KBM-7 (cell line): ENCODE measurements at regions not wholly inside any gene's neighbourhood (a gene's known extent, or its start where the extent isn't known, plus 50 kb on each side); places are given as distances from the start of the nearest gene placed in this dataset.
"Not testable (repeated sequence)": the region's sequence is repeated elsewhere in the genome, so short reads cannot be mapped to it uniquely, and the experiment has no call there.

ENCODE experiments used
- DNase-seq: peaks from one replicate; pipeline ENCODE4 v3.0.0-alpha.2; 2015
- in situ Hi-C: fragments of 300-500 bp; cut with MboI; formaldehyde crosslinking; loops from 2 replicates; pipeline ENCODE4 v1.14.3; 2020; ENCODE audit warnings: low sequenced_read_pairs, low pct_unique_long_range_greater_than_20kb, mixed read lengths

GRCh38 chr14:89743828-89744227, 210.7 kb downstream of the EFCAB11 start:
- no peak for DNase-seq
- in situ Hi-C loops: no loop called here

GRCh38 chr14:89740241-89740640, 214.3 kb downstream of the EFCAB11 start:
- no peak for DNase-seq
- in situ Hi-C loops: no loop called here

GRCh38 chr14:89736881-89737280, 217.6 kb downstream of the EFCAB11 start:
- in situ Hi-C loops: no loop called here
- DNase-seq: no peak

GRCh38 chr14:89731396-89731933, 223.1 kb downstream of the EFCAB11 start:
- DNase-seq: no peak
- in situ Hi-C loops: no loop called here

- peak; percentile 29 for DNase-seq
- in situ Hi-C loops: no loop called here
Observed at GRCh38 chr14:89730687-89731086, 223.8 kb downstream of the EFCAB11 start.

- in situ Hi-C loops: no loop called here
- no peak for DNase-seq
Observed at GRCh38 chr14:89728964-89729363, 225.6 kb downstream of the EFCAB11 start.

- DNase-seq, in situ Hi-C loops: not testable (repeated sequence)
Observed at GRCh38 chr14:89726226-89726625, 228.3 kb downstream of the EFCAB11 start.

- DNase-seq: peak; percentile 74
- in situ Hi-C loops: no loop called here
Observed at GRCh38 chr14:89724628-89724960, 229.9 kb downstream of the EFCAB11 start.

GRCh38 chr14:89723930-89724627, 230.5 kb downstream of the EFCAB11 start:
- no peak for DNase-seq
- in situ Hi-C loops: no loop called here

GRCh38 chr14:89721956-89722355, 232.6 kb downstream of the EFCAB11 start:
- in situ Hi-C loops: no loop called here

GRCh38 chr14:89720741-89721729, 233.5 kb downstream of the EFCAB11 start:
- DNase-seq: peak; percentile 93

More at GRCh38 chr14:89721956-89722355, 232.6 kb downstream of the EFCAB11 start:
- no peak for DNase-seq

GRCh38 chr14:89720076-89720687, 234.3 kb downstream of the EFCAB11 start:
- in situ Hi-C loops: no loop called here
- DNase-seq: no peak

More at GRCh38 chr14:89720741-89721729, 233.5 kb downstream of the EFCAB11 start:
- in situ Hi-C loops: no loop called here

- DNase-seq: peak; percentile 87
- in situ Hi-C loops: no loop called here
Observed at GRCh38 chr14:89719366-89720075, 235.0 kb downstream of the EFCAB11 start.

- in situ Hi-C loops: no loop called here
- no peak for DNase-seq
Observed at GRCh38 chr14:89708982-89709625, 245.4 kb downstream of the EFCAB11 start.

- no peak for DNase-seq
- in situ Hi-C loops: no loop called here
Observed at GRCh38 chr14:89707086-89707485, 247.4 kb downstream of the EFCAB11 start.

- in situ Hi-C loops: no loop called here
- no peak for DNase-seq
Observed at GRCh38 chr14:89702876-89703200, 251.7 kb downstream of the EFCAB11 start.

- DNase-seq: no peak
- in situ Hi-C loops: no loop called here
Observed at GRCh38 chr14:89702073-89702875, 252.3 kb downstream of the EFCAB11 start.
